H9 (cell line): ENCODE measurements at regions not wholly inside any gene's neighbourhood (a gene's known extent, or its start where the extent isn't known, plus 50 kb on each side); places are given as distances from the start of the nearest gene placed in this dataset.

Source experiments
- DNase-seq: peaks from one replicate; pipeline ENCODE4 v3.0.0-alpha.2; 2017
- H2AFZ ChIP-seq: one replicate; pipeline ENCODE4 v1.6.1; 2013; ENCODE audit warnings: mild to moderate bottlenecking, low read length, control low read depth, moderate library complexity
- H2AK5ac ChIP-seq: 2 replicates; pipeline ENCODE4 v1.6.1; 2013; ENCODE audit warnings: low read length, control low read depth, mixed read lengths; ENCODE audit not compliant: insufficient read length
- H2BK120ac ChIP-seq: one replicate; pipeline ENCODE4 v1.6.1; 2013; ENCODE audit warnings: low read depth, mild to moderate bottlenecking, low read length, control low read depth, inconsistent platforms; ENCODE audit not compliant: poor library complexity, severe bottlenecking
- H2BK12ac ChIP-seq: 2 replicates; pipeline ENCODE4 v1.6.1; 2013; ENCODE audit warnings: low read length, control low read depth, mixed read lengths, low read depth; ENCODE audit not compliant: insufficient read length
- H2BK15ac ChIP-seq: 2 replicates; pipeline ENCODE4 v1.6.1; 2013; ENCODE audit warnings: low read depth, low read length, control low read depth
- H2BK20ac ChIP-seq: one replicate; pipeline ENCODE4 v1.6.1; 2013; ENCODE audit warnings: low read depth, mild to moderate bottlenecking, low read length, control low read depth, inconsistent platforms; ENCODE audit not compliant: poor library complexity, severe bottlenecking
- H2BK5ac ChIP-seq: 2 replicates; pipeline ENCODE4 v1.6.1; 2013; ENCODE audit warnings: low read length, control low read depth, mixed read lengths; ENCODE audit not compliant: insufficient read length
- H3K14ac ChIP-seq: 2 replicates; pipeline ENCODE4 v1.6.1; 2013; ENCODE audit warnings: low read length, control low read depth; ENCODE audit not compliant: insufficient read depth
- H3K18ac ChIP-seq: 2 replicates; pipeline ENCODE4 v1.6.1; 2013; ENCODE audit warnings: low read depth, mild to moderate bottlenecking, mixed read lengths, low read length, control low read depth; ENCODE audit not compliant: insufficient read length
- H3K23ac ChIP-seq: 2 replicates; pipeline ENCODE4 v1.6.1; 2013; ENCODE audit warnings: low read length, control low read depth, mixed read lengths, low read depth; ENCODE audit not compliant: insufficient read length
- H3K23me2 ChIP-seq: 2 replicates; pipeline ENCODE4 v1.6.1; 2013; ENCODE audit warnings: low read depth, mild to moderate bottlenecking, mixed read lengths, low read length, control low read depth; ENCODE audit not compliant: insufficient read length, poor library complexity, severe bottlenecking
- H3K27ac ChIP-seq: 2 replicates; pipeline ENCODE4 v1.5.1; 2013; ENCODE audit warnings: low read length, control low read depth, mixed read lengths, low read depth; ENCODE audit not compliant: insufficient read length
- H3K27me3 ChIP-seq: 2 replicates; pipeline ENCODE4 v1.6.1; 2013; ENCODE audit warnings: low read length, control low read depth, inconsistent platforms; ENCODE audit not compliant: insufficient read depth
- H3K4ac ChIP-seq: 2 replicates; pipeline ENCODE4 v1.6.1; 2013; ENCODE audit warnings: low read depth, mild to moderate bottlenecking, control low read depth, inconsistent platforms, low read length, moderate library complexity
- H3K4me1 ChIP-seq: 2 replicates; pipeline ENCODE4 v1.6.1; 2013; ENCODE audit warnings: low read length, control low read depth, inconsistent platforms; ENCODE audit not compliant: insufficient read depth
- H3K4me2 ChIP-seq: 2 replicates; pipeline ENCODE4 v1.6.1; 2013; ENCODE audit warnings: low read length, control low read depth, mixed read lengths; ENCODE audit not compliant: insufficient read length, insufficient read depth
- H3K56ac ChIP-seq: 2 replicates; pipeline ENCODE4 v1.6.1; 2013; ENCODE audit warnings: low read depth, mild to moderate bottlenecking, mixed read lengths, low read length, control low read depth; ENCODE audit not compliant: insufficient read length
- H3K79me1 ChIP-seq: 2 replicates; pipeline ENCODE4 v1.6.1; 2013; ENCODE audit warnings: low read depth, mild to moderate bottlenecking, moderate library complexity, low read length, control low read depth, inconsistent platforms; ENCODE audit not compliant: insufficient read depth, poor library complexity, severe bottlenecking
- H3K79me2 ChIP-seq: 2 replicates; pipeline ENCODE4 v1.6.1; 2013; ENCODE audit warnings: low read length, control low read depth, inconsistent platforms; ENCODE audit not compliant: insufficient read depth
- H3K9ac ChIP-seq: 2 replicates; pipeline ENCODE4 v1.6.1; 2013; ENCODE audit warnings: low read length, control low read depth, mixed read lengths; ENCODE audit not compliant: insufficient read length; ENCODE audit errors: extremely low read depth
- H3K9me3 ChIP-seq: one replicate; pipeline ENCODE4 v1.6.1; 2013; ENCODE audit warnings: low read depth, low read length, inconsistent platforms; ENCODE audit not compliant: control insufficient read depth
- H3T11ph ChIP-seq: one replicate; pipeline ENCODE4 v1.6.1; 2013; ENCODE audit warnings: mild to moderate bottlenecking, low read length, control low read depth, inconsistent platforms
- H4K20me1 ChIP-seq: one replicate; pipeline ENCODE4 v1.6.1; 2013; ENCODE audit not compliant: control insufficient read depth, insufficient read length, insufficient read depth
- H4K5ac ChIP-seq: 2 replicates; pipeline ENCODE4 v1.6.1; 2013; ENCODE audit warnings: low read depth, mild to moderate bottlenecking, mixed read lengths, low read length, control low read depth; ENCODE audit not compliant: insufficient read length
- H4K8ac ChIP-seq: replicated peaks from 2 replicates; pipeline ENCODE4 v1.6.1; 2013; ENCODE audit warnings: low read length, control low read depth, mixed read lengths, low read depth; ENCODE audit not compliant: insufficient read length
- H4K91ac ChIP-seq: 2 replicates; pipeline ENCODE4 v1.6.1; 2013; ENCODE audit warnings: low read depth, mild to moderate bottlenecking, moderate library complexity, mixed read lengths, low read length, control low read depth; ENCODE audit not compliant: insufficient read length
- H3K27ac Mint-ChIP-seq, 3 experiments: 2 replicates in 2 of 3; 3 replicates in 1 of 3; pipeline ENCODE4 v1.8.0; 2020 to 2021; ENCODE audit warnings: mixed read lengths in 3 of 3, mild to moderate bottlenecking in 1 of 3, moderate library complexity in 1 of 3
- H3K27me3 Mint-ChIP-seq: 2 replicates; pipeline ENCODE4 v1.8.0; 2021; ENCODE audit warnings: low read depth, mild to moderate bottlenecking, moderate library complexity, mixed read lengths
- H3K36me3 Mint-ChIP-seq, 3 experiments: 2 replicates in 2 of 3; 3 replicates in 1 of 3; pipeline ENCODE4 v1.8.0; 2020 to 2021; ENCODE audit warnings: low read depth in 3 of 3, mixed read lengths in 3 of 3; ENCODE audit not compliant: insufficient read depth in 1 of 3
- H3K4me1 Mint-ChIP-seq, 2 experiments: 2 replicates each; pipeline ENCODE4 v1.8.0; 2020; ENCODE audit warnings: mixed read lengths in 2 of 2
- H3K4me3 Mint-ChIP-seq, 2 experiments: 2 replicates in 1 of 2; 3 replicates in 1 of 2; pipeline ENCODE4 v1.8.0; 2020 to 2021; ENCODE audit warnings: mild to moderate bottlenecking in 2 of 2, mixed read lengths in 2 of 2, moderate library complexity in 1 of 2
- H3K9me3 Mint-ChIP-seq, 2 experiments: 2 replicates in 1 of 2; 3 replicates in 1 of 2; pipeline ENCODE4 v1.8.0; 2020; ENCODE audit warnings: mild to moderate bottlenecking in 2 of 2, mixed read lengths in 2 of 2, moderate library complexity in 1 of 2
- WGBS: extraction: QIAGEN DNeasy Blood & Tissue Kit; methylation state at CpG from one replicate; pipeline ENCODE4 v1.1.7; 2013; ENCODE audit warnings: missing lambda C conversion rate, low lambda C conversion rate, mixed read lengths; ENCODE audit not compliant: insufficient read length; ENCODE audit errors: extremely low coverage; 5-methylcytosine and 5-hydroxymethylcytosine counted together
- TF ChIP-seq, protein P1 (sequence below): fragments of 200-600 bp; sonication (generic); conservative IDR thresholded peaks from 3 replicates; pipeline ENCODE4 v1.8.0; 2021; ENCODE audit warnings: antibody characterized with exemption, mild to moderate bottlenecking

DNA sequence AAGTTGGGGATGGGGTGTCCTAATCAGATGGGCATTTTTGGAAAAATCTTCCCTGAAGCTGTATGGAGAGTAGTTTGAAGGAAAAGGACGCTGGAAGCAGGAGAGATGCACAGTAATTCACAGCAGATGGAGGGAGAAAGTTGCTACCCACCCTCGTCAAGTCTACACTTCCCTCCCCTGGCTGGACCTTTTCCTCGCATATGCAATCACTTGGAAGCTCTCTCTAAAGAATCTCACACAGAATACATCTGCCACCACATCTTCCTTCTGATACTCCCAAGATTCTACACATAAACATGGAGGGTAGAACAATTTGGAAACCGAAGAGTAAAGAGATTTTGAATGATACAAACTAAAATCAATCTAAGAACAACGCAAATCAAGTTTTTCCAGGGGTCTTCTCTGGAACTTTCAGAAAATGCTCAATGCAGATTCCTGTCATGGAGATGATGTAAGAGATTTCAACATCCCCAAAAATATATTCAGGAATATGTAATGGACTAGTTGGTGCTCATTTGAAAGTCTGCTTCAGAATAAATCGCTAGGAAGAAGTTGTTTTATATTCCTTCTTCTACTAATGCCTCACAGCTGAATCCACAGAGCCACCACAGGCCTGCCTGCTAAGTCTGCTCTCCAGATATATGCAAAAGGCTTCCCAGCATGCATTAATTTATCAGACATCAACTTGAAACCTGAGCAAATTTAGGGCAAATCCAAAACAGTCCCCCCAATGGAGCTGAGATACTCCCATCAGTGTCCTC is 291.5 kb downstream of the LRATD1 start:
- H3K23me2 ChIP-seq: no peaks in the 10 kb centered on the region
- no peak overlapping the region for H4K8ac ChIP-seq
- no peak overlapping the region for H3K9ac ChIP-seq
- H3K18ac ChIP-seq: no peak overlapping the region
- no peaks in the 10 kb centered on the region for H3K79me1 ChIP-seq
- TF ChIP-seq, protein P1, sequence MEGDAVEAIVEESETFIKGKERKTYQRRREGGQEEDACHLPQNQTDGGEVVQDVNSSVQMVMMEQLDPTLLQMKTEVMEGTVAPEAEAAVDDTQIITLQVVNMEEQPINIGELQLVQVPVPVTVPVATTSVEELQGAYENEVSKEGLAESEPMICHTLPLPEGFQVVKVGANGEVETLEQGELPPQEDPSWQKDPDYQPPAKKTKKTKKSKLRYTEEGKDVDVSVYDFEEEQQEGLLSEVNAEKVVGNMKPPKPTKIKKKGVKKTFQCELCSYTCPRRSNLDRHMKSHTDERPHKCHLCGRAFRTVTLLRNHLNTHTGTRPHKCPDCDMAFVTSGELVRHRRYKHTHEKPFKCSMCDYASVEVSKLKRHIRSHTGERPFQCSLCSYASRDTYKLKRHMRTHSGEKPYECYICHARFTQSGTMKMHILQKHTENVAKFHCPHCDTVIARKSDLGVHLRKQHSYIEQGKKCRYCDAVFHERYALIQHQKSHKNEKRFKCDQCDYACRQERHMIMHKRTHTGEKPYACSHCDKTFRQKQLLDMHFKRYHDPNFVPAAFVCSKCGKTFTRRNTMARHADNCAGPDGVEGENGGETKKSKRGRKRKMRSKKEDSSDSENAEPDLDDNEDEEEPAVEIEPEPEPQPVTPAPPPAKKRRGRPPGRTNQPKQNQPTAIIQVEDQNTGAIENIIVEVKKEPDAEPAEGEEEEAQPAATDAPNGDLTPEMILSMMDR: no peak
- no peak overlapping the region for H3K56ac ChIP-seq
- H2BK20ac ChIP-seq: no peak overlapping the region
- no peak overlapping the region for H3K4ac ChIP-seq
- H2BK120ac ChIP-seq: no peak overlapping the region
- H3T11ph ChIP-seq: no peak overlapping the region
- no peaks in the 10 kb centered on the region for H3K9me3 ChIP-seq
- H2AK5ac ChIP-seq: no peak overlapping the region
- no peak overlapping the region for H4K5ac ChIP-seq
- H3K23ac ChIP-seq: no peak overlapping the region
- no peak overlapping the region for H3K14ac ChIP-seq
- H3K27ac Mint-ChIP-seq: no peak overlapping the region; a peak in 2 of 7 replicates
- no peaks in the 10 kb centered on the region for H3K4me1 Mint-ChIP-seq
- WGBS: no CpG with 5 or more reads among the region's 6 CpGs
- H3K79me2 ChIP-seq: no peaks in the 10 kb centered on the region
- H2BK5ac ChIP-seq: no peak overlapping the region
- H4K20me1 ChIP-seq: no peaks in the 10 kb centered on the region
- no peak overlapping the region for H2BK12ac ChIP-seq
- no peaks in the 10 kb centered on the region for H3K4me1 ChIP-seq
- H3K9me3 Mint-ChIP-seq: no peaks in the 10 kb centered on the region
- no peaks in the 10 kb centered on the region for H3K27me3 ChIP-seq
- H3K4me2 ChIP-seq: no peak overlapping the region
- H3K27me3 Mint-ChIP-seq: no peaks in the 10 kb centered on the region
- no peak overlapping the region for H4K91ac ChIP-seq
- H2AFZ ChIP-seq: no peak overlapping the region
- H3K27ac ChIP-seq: no peak overlapping the region
- H3K4me3 Mint-ChIP-seq: no peak overlapping the region
- DNase-seq: no peak
- no peaks in the 10 kb centered on the region for H3K36me3 Mint-ChIP-seq
- H2BK15ac ChIP-seq: no peak overlapping the region
